Uterus (tissue), 3 donors: ENCODE measurements at regions not wholly inside any gene's neighbourhood (a gene's known extent, or its start where the extent isn't known, plus 50 kb on each side); places are given as distances from the start of the nearest gene placed in this dataset.

Experiments
- DNase-seq, 2 donors: peaks; one replicate each; pipeline ENCODE4 v3.0.0-alpha.2; 2019 to 2020
- H3K27ac ChIP-seq, 2 donors: fragments of 200-600 bp; sonication (generic); 1 replicate in 1 of 2; 2 replicates in 1 of 2; pipeline ENCODE4 v1.5.1; 2016 to 2018
- H3K27me3 ChIP-seq, 2 donors: fragments of 200-600 bp; sonication (generic); one replicate each; pipeline ENCODE4 v1.5.1; 2018 to 2019; ENCODE audit warnings: control low read depth in 1 of 2
- H3K36me3 ChIP-seq, 2 donors: fragments of 200-600 bp; sonication (generic); one replicate each; pipeline ENCODE4 v1.5.1; 2019; ENCODE audit warnings: control low read depth in 1 of 2
- H3K4me1 ChIP-seq, 2 donors: fragments of 200-600 bp; sonication (generic); one replicate each; pipeline ENCODE4 v1.5.1; 2018 to 2019; ENCODE audit warnings: control low read depth in 1 of 2
- H3K4me3 ChIP-seq, 2 donors: fragments of 200-600 bp; sonication (generic); 1 replicate in 1 of 2; 2 replicates in 1 of 2; pipeline ENCODE4 v1.5.1; 2018 to 2019; ENCODE audit warnings: mild to moderate bottlenecking in 1 of 2
- H3K9me3 ChIP-seq, 2 donors: fragments of 200-600 bp; sonication (generic); one replicate each; pipeline ENCODE4 v1.5.1; 2019; ENCODE audit warnings: control low read depth in 1 of 2
- CTCF ChIP-seq, 4 experiments: fragments of 200-600 bp in 2 of 4; fragments of 450-650 bp in 2 of 4; sonication (generic) in 2 of 4; IDR thresholded peaks; one replicate each; pipeline ENCODE4 v1.5.1; 2016 to 2019; ENCODE audit warnings: antibody characterized with exemption in 4 of 4, mild to moderate bottlenecking in 2 of 4, moderate library complexity in 1 of 4
- POLR2A ChIP-seq, 2 donors: fragments of 450-650 bp; IDR thresholded peaks; one replicate each; pipeline ENCODE4 v1.6.1; 2016; ENCODE audit warnings: antibody characterized with exemption in 2 of 2, mild to moderate bottlenecking in 1 of 2, moderate library complexity in 1 of 2
- intact Hi-C: fragments of 100-400 bp; cut with DNase I; formaldehyde crosslinking; loops from one replicate; pipeline ENCODE4 v1.15.1; 2023; ENCODE audit warnings: low total_unique reads
- donor health status: DM: yes; HTN: yes; CAD: no.

- H3K36me3 ChIP-seq, result no peaks in the 10 kb centered on the region
- no peak for TF ChIP-seq CTCF (IDR thresholded peaks at IDR 0.05)
- no peak for TF ChIP-seq POLR2A (IDR thresholded peaks at IDR 0.05)
- intact Hi-C loops, result no loop called here
Measured at GRCh38 chr19:56930647-56931535, 90.4 kb upstream of the PEG3 start.

GRCh38 chr19:56933014-56933705 lies 92.6 kb upstream of the PEG3 start:
- intact Hi-C loops, result no loop called here
- TF ChIP-seq CTCF (IDR thresholded peaks at IDR 0.05) (no peak), POLR2A (IDR thresholded peaks at IDR 0.05) (no peak)

More at GRCh38 chr19:56930647-56931535, 90.4 kb upstream of the PEG3 start:
- Histone ChIP-seq H3K27me3 (no peaks in the 10 kb centered on the region), H3K4me1 (no peaks in the 10 kb centered on the region), H3K4me3 (no peak overlapping the region), H3K27ac (peak overlapping the region in 1 of 2 donors; percentile 14), H3K9me3 (no peaks in the 10 kb centered on the region)
- DNase-seq, result no peak

GRCh38 chr19:56934438-56935090 lies 94.0 kb upstream of the PEG3 start:
- H3K4me1 ChIP-seq, result no peaks in the 10 kb centered on the region
- no peak overlapping the region for H3K4me3 ChIP-seq
- no peak overlapping the region for H3K27ac ChIP-seq
- DNase-seq, result no peak
- no peaks in the 10 kb centered on the region for H3K9me3 ChIP-seq
- H3K36me3 ChIP-seq, result no peaks in the 10 kb centered on the region
- no peak for TF ChIP-seq CTCF (IDR thresholded peaks at IDR 0.05)
- TF ChIP-seq POLR2A (IDR thresholded peaks at IDR 0.05), result no peak
- intact Hi-C loops, result no loop called here
- no peaks in the 10 kb centered on the region for H3K27me3 ChIP-seq

More at GRCh38 chr19:56933014-56933705, 92.6 kb upstream of the PEG3 start:
- Histone ChIP-seq H3K36me3 (no peaks in the 10 kb centered on the region), H3K4me1 (no peaks in the 10 kb centered on the region), H3K9me3 (no peaks in the 10 kb centered on the region), H3K27me3 (no peaks in the 10 kb centered on the region), H3K27ac (no peak overlapping the region), H3K4me3 (no peak overlapping the region)
- no peak for DNase-seq

- H3K9me3 ChIP-seq, result no peaks in the 10 kb centered on the region
- H3K4me3 ChIP-seq, result no peak overlapping the region
- no peaks in the 10 kb centered on the region for H3K36me3 ChIP-seq
- no peaks in the 10 kb centered on the region for H3K4me1 ChIP-seq
- no peaks in the 10 kb centered on the region for H3K27me3 ChIP-seq
- no peak overlapping the region for H3K27ac ChIP-seq
- TF ChIP-seq POLR2A (IDR thresholded peaks at IDR 0.05) (no peak), CTCF (IDR thresholded peaks at IDR 0.05) (no peak)
- no peak for DNase-seq
- intact Hi-C loops, result no loop called here
Measured at GRCh38 chr19:56939951-56940350, 99.4 kb upstream of the PEG3 start.
